Calu3 (cell line): ENCODE measurements at regions not wholly inside any gene's neighbourhood (a gene's known extent, or its start where the extent isn't known, plus 50 kb on each side); places are given as distances from the start of the nearest gene placed in this dataset.

Experiments used
- BruUV-seq: library from RNA; stranded (reverse); fragments of 400-500 nt; replicated peaks from 2 replicates; lab custom pipeline; 2021; lab: Mats Ljungman, UMichigan
- CTCF ChIA-PET: fragments of 300-600 bp; sonication (Branson Sonifier 250); formaldehyde crosslinking; loops from one replicate; lab custom pipeline; 2022; ENCODE audit warnings: antibody characterized with exemption; lab: Charles Lee
- DNase-seq: peaks from one replicate; pipeline ENCODE4 v3.0.0; 2022
- H3K27ac Mint-ChIP-seq: one replicate; pipeline ENCODE4 v1.8.0; 2022; ENCODE audit warnings: mixed read lengths; ENCODE audit not compliant: unreplicated experiment
- H3K27me3 Mint-ChIP-seq: one replicate; pipeline ENCODE4 v1.8.0; 2022; ENCODE audit warnings: mixed read lengths; ENCODE audit not compliant: unreplicated experiment
- H3K36me3 Mint-ChIP-seq: one replicate; pipeline ENCODE4 v1.8.0; 2022; ENCODE audit warnings: mild to moderate bottlenecking, moderate library complexity, mixed read lengths; ENCODE audit not compliant: insufficient read depth, unreplicated experiment
- H3K4me1 Mint-ChIP-seq: one replicate; pipeline ENCODE4 v1.8.0; 2022; ENCODE audit warnings: mild to moderate bottlenecking, low read depth, mixed read lengths; ENCODE audit not compliant: unreplicated experiment
- H3K4me3 Mint-ChIP-seq: one replicate; pipeline ENCODE4 v1.8.0; 2022; ENCODE audit warnings: mild to moderate bottlenecking, low read depth, moderate library complexity, mixed read lengths; ENCODE audit not compliant: unreplicated experiment
- H3K9me3 Mint-ChIP-seq: one replicate; pipeline ENCODE4 v1.8.0; 2022; ENCODE audit warnings: low read depth, mixed read lengths; ENCODE audit not compliant: unreplicated experiment
- intact Hi-C: fragments of 100-400 bp; cut with micrococcal nuclease; formaldehyde crosslinking; loops from one replicate; pipeline ENCODE4 v1.10.0; 2022; ENCODE audit not compliant: unreplicated experiment
- TF ChIP-seq, protein P1 (sequence below): fragments of 200-600 bp; IDR thresholded peaks from one replicate; pipeline ENCODE4 v1.8.0; 2022; ENCODE audit warnings: antibody characterized with exemption; ENCODE audit not compliant: unreplicated experiment

DNA sequence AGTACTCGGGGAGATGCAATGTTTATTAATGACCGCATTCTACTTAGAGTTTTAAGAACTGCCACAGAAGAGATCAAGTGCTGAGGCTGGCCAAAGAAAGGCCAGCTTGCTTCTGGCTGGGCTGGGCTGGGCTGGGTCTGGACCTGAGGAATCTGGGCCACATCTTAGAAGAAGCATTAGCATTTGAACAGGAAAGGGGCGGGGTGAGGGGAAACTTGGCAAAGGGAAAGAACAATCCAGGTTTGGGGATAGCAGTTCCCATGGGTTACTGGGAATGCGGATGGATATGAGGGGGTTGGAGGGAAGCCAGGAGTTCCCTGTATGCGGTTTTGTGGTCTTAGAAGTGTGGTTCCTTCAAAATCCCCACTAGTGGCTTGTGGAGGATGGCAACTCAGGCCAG is 83.3 kb downstream of the CLDN34 start:
- TF ChIP-seq, protein P1, sequence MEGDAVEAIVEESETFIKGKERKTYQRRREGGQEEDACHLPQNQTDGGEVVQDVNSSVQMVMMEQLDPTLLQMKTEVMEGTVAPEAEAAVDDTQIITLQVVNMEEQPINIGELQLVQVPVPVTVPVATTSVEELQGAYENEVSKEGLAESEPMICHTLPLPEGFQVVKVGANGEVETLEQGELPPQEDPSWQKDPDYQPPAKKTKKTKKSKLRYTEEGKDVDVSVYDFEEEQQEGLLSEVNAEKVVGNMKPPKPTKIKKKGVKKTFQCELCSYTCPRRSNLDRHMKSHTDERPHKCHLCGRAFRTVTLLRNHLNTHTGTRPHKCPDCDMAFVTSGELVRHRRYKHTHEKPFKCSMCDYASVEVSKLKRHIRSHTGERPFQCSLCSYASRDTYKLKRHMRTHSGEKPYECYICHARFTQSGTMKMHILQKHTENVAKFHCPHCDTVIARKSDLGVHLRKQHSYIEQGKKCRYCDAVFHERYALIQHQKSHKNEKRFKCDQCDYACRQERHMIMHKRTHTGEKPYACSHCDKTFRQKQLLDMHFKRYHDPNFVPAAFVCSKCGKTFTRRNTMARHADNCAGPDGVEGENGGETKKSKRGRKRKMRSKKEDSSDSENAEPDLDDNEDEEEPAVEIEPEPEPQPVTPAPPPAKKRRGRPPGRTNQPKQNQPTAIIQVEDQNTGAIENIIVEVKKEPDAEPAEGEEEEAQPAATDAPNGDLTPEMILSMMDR = no peak
- no peaks in the 10 kb centered on the region for H3K9me3 Mint-ChIP-seq
- BruUV-seq = no TSS peak
- no peak overlapping the region for H3K4me3 Mint-ChIP-seq
- no peaks in the 10 kb centered on the region for H3K36me3 Mint-ChIP-seq
- CTCF ChIA-PET = no interaction called here
- H3K27me3 Mint-ChIP-seq = no peaks in the 10 kb centered on the region
- intact Hi-C loops = no loop called here
- H3K27ac Mint-ChIP-seq = no peak overlapping the region
- no peaks in the 10 kb centered on the region for H3K4me1 Mint-ChIP-seq
- no peak for DNase-seq

DNA sequence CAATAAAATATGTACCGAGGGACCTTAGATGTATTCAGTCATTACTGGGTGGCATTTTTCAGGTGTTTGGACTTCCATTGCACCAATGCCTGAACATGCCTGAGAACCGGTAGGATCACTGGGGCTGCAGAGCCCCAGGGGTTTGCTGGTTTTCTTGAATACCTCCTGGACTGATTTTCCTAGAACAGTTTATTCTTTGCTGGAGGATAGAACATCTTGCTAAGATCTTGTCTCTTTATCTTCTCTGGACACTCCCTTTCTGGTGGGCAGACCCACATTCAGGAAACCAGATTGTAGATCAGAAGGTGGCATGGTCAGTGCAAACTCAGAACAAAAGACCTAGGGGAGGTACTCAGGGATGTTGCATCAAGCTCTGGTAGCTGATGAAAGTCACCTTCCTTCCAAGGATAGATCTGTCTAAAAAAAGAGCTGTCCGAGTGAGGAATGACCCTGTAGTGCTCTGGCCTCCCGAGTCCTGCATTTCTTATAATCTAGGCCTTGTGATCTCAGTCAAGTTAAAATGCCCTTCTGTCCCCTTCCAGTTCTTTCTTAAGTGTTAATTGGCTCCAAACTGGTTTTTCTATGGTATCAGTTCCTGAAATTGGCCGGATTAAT is 84.8 kb downstream of the CLDN34 start:
- CTCF ChIA-PET = no interaction called here
- no peak overlapping the region for H3K27ac Mint-ChIP-seq
- no peaks in the 10 kb centered on the region for H3K9me3 Mint-ChIP-seq
- DNase-seq = no peak
- H3K4me1 Mint-ChIP-seq = no peaks in the 10 kb centered on the region
- intact Hi-C loops = no loop called here
- H3K36me3 Mint-ChIP-seq = no peaks in the 10 kb centered on the region
- BruUV-seq = no TSS peak
- H3K4me3 Mint-ChIP-seq = no peak overlapping the region
- no peaks in the 10 kb centered on the region for H3K27me3 Mint-ChIP-seq
- TF ChIP-seq, protein P1 = no peak

- TF ChIP-seq, protein P1 = no peak
- DNase-seq = no peak
- BruUV-seq = no TSS peak
- H3K27me3 Mint-ChIP-seq = no peaks in the 10 kb centered on the region
- no peaks in the 10 kb centered on the region for H3K36me3 Mint-ChIP-seq
- intact Hi-C loops = no loop called here
- CTCF ChIA-PET = interaction anchor here (0.7 kb wide), 1 partner anchor 15 kb away, joined by 3 read pairs; no protein-coding TSS in a partner anchor
- H3K27ac Mint-ChIP-seq = no peak overlapping the region
- no peaks in the 10 kb centered on the region for H3K4me1 Mint-ChIP-seq
- H3K9me3 Mint-ChIP-seq = no peaks in the 10 kb centered on the region
- H3K4me3 Mint-ChIP-seq = no peak overlapping the region
Measured at GRCh38 chrX:10052906-10053625, 85.9 kb downstream of the CLDN34 start.

DNA sequence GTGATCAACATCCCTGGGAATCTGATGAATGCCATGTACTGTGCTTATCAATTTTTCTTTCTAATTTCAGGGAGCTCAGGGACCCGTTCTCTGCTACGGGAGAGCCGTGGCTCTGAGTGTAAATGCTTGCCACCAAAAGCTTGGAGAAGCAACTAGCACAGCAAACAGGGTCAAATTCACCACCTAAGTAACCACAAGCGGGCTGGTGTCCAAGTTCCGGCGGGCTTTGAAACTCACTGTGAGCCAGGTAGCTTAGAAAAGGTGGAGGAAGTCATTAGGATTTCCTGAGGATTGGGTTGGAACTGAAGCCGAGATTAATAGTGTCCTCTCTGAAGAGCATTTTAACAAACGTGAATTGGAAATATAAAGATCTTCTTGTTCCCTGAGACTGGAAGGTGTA is 87.2 kb downstream of the CLDN34 start:
- no peaks in the 10 kb centered on the region for H3K27me3 Mint-ChIP-seq
- H3K4me1 Mint-ChIP-seq = no peaks in the 10 kb centered on the region
- intact Hi-C loops = no loop called here
- BruUV-seq = no TSS peak
- DNase-seq = no peak
- H3K36me3 Mint-ChIP-seq = no peaks in the 10 kb centered on the region
- H3K4me3 Mint-ChIP-seq = no peak overlapping the region
- H3K9me3 Mint-ChIP-seq = no peaks in the 10 kb centered on the region
- no peak overlapping the region for H3K27ac Mint-ChIP-seq
- CTCF ChIA-PET = no interaction called here
- TF ChIP-seq, protein P1 = no peak
